HG02571 (cell line): ENCODE measurements at regions not wholly inside any gene's neighbourhood (a gene's known extent, or its start where the extent isn't known, plus 50 kb on each side); places are given as distances from the start of the nearest gene placed in this dataset.

ENCODE experiments used
- ATAC-seq: cut with Tn5 transposase; IDR thresholded peaks from one replicate; pipeline ENCODE4 v1.9.1; 2021; ENCODE audit warnings: mild to moderate bottlenecking, moderate library complexity; ENCODE audit not compliant: unreplicated experiment

DNA sequence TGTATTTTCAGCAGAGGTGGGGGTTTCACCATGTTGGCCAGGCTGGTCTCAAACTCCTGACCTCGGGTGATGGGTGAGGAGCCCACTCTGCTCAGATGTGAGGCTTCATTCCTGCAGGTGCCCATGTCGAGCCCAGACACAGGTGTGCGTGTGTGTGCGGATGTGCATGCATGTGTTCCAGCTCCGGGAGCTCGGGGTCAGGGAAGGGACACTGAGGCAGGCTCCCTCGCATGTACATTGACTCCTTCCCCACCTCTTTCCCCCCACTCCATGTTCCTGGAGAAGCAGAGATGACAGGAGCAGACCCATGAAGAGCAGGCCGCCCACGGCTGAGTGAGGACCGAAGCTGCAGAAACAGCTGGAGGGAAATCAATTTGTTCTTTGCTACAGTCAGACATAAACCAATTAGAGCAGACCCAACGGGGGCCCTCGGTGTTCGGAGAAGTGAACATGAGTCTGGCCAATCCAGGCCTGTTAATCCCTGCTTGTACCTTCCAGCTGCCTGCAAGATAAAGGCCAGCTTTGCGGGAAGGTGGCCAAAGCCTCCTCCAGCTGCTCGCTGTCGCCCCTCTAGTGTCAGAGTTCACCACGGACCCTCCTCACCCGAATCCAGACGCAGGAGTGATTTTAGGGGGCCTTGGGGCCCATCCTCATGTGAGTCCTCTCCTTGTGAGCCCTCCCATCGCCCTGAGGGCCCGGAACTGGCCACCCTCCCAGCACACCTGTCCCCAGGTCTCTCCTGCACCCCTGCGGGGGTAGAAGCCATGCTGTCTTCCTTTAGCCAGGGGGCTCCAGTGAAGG lies 321.0 kb upstream of the RTL1 start:
- ATAC-seq, result no peak

- no peak for ATAC-seq
Observed at GRCh38 chr14:101225157-101226152, 321.9 kb upstream of the RTL1 start.

- no peak for ATAC-seq
Observed at GRCh38 chr14:101226265-101226602, 322.7 kb upstream of the RTL1 start.

- ATAC-seq, result no peak
Observed at GRCh38 chr14:101226603-101227425, 323.3 kb upstream of the RTL1 start.

- no peak for ATAC-seq
Observed at GRCh38 chr14:101227611-101228594, 324.4 kb upstream of the RTL1 start.

GRCh38 chr14:101228949-101229541 lies 325.5 kb upstream of the RTL1 start:
- ATAC-seq, result no peak

DNA sequence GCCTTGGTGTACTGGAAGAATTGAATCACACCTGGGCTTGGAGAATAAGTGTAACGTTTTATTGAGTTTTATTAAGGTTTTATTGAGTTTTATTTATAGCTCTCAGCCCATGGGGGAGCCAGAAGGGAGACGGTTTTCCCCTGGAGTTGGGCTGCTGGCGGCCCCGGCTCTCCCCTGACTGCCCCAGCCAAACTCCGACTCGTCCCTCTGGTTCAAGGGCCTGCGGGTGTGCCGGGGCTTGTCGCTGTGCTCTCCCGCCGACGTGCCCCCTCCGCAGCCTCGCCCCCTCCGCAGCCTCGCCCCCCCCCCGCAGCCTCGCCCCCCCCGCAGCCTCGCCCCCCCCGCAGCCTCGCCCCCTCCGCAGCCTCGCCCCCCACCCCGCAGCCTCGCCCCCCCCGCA lies 326.1 kb upstream of the RTL1 start:
- ATAC-seq, result no peak

DNA sequence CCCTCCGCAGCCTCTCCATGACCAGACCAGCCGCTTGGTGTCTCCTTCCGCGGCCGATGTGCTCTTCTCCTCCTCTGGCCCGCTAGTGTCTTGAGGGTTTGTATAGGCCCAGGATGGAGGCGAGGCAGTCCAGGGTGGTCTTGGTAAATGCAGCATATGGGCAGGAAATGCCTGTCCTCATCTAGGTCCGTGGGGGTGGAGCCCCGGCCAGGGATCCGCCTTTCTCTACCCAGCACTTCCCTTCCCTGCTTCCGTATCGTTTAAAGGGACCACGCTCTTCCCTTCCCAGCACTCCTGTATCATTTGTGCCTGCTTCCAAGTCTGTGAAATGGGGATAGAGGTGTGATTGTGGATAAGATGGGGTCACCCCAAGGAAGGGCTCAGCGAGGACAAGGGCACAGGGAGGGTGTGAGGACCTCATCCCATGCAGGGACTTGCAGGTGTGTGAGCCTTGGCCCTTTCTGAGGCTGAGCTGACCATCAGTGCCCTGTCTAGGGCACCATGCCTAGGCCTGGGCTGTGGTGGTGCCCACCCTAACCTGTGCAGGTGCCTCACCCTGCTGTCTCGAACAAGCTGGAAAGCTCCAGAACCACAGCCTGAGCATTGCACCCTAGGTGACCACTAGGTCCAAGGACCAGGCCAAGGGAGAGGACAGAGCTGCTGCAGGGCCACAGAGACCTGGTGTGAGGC lies 326.8 kb upstream of the RTL1 start:
- no peak for ATAC-seq

DNA sequence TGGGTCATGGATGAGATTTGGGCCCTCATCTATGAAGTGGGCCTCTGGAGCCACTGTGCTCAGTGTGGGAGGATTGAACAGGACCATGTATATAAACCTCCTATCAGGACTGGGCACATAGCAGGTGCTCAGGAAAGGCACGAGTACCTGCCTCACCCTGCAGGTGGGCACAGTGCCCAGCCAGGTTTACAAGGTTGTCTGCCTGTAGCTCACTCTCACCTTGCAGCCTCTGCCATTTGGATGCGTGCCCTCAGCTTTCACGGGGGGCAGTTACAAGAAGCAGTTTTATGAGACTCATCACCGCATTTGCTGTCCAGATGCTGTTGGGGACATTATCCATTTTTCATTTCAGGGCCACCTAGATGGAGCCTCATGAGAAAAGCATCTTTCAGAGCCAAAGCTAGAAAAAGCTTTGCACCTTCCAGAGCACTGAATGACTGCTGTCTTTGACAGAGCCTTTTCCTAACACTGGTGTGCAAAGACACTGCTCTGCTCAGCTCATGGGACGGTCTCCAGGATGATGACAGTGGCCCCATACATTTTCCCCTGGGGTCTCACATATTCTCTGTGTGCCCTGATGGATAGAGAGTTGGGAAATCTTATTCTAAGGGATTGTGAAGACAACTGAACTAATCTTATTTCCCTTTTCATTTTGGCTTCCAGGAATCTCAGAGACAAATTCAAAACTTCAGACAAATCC lies 327.5 kb upstream of the RTL1 start:
- ATAC-seq, result no peak

- ATAC-seq, result no peak
Observed at GRCh38 chr14:101231828-101232227, 328.3 kb upstream of the RTL1 start.

GRCh38 chr14:101232340-101233020 lies 328.8 kb upstream of the DIO3 start:
- no peak for ATAC-seq

GRCh38 chr14:101233021-101233366 lies 328.3 kb upstream of the DIO3 start:
- no peak for ATAC-seq

- no peak for ATAC-seq
Observed at GRCh38 chr14:101233391-101233790, 327.9 kb upstream of the DIO3 start.

- no peak for ATAC-seq
Observed at GRCh38 chr14:101233808-101234207, 327.5 kb upstream of the DIO3 start.

DNA sequence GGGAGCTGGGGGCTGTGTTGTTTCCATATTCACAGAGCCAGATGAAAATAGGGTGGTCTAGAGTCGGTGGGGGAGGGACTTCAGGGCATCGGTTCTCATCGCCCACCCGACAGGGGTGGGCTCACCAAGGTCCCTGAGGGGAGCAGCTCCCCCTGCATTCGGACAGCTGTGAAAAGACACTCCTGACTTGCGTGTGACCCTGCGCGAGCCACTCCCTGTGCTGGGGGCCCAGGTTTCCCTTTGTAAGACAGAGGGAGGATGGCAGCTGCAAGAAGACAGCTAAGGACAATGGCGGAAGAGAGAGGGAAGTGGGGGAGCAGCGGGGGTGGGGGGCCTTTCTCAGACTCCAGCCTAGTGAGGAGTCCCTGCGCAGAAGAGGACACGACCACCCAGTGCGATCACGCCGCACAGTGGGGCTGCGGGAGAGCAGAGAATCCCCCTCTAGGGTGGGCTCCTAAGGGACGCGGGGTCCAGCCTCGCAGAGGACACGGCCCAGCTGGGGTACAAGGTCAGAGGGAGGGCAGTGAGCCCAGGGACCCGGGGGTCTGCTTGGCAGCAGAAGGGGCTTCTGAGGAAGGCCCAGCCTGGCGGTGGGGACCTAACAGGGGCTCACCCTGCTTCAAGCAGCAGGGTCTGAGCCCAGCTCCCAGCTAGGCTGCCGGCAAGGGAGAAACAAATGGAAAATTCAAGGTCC lies 326.9 kb upstream of the DIO3 start:
- no peak for ATAC-seq

GRCh38 chr14:101234999-101235334 lies 326.3 kb upstream of the DIO3 start:
- no peak for ATAC-seq

GRCh38 chr14:101235335-101236103 lies 325.8 kb upstream of the DIO3 start:
- ATAC-seq, result no peak
